Vagina (tissue), 2 donors: ENCODE measurements at regions not wholly inside any gene's neighbourhood (a gene's known extent, or its start where the extent isn't known, plus 50 kb on each side); places are given as distances from the start of the nearest gene placed in this dataset.

Experiments used
- DNase-seq, 2 donors: peaks; one replicate each; pipeline ENCODE4 v3.0.0-alpha.2; 2017; ENCODE audit errors: extremely low spot score in 2 of 2
- H3K27ac ChIP-seq: fragments of 200-600 bp; sonication (generic); one replicate; pipeline ENCODE4 v1.5.1; 2019
- H3K27me3 ChIP-seq: fragments of 200-600 bp; sonication (generic); one replicate; pipeline ENCODE4 v1.5.1; 2019
- H3K36me3 ChIP-seq, 2 donors: fragments of 200-600 bp; sonication (generic); one replicate each; pipeline ENCODE4 v1.5.1; 2017 to 2019
- H3K4me1 ChIP-seq: fragments of 200-600 bp; sonication (generic); one replicate; pipeline ENCODE4 v1.5.1; 2019
- H3K4me3 ChIP-seq, 2 donors: fragments of 200-600 bp; sonication (generic); 1 replicate in 1 of 2; 2 replicates in 1 of 2; pipeline ENCODE4 v1.5.1; 2016 to 2019
- H3K9me3 ChIP-seq: fragments of 200-600 bp; sonication (generic); one replicate; pipeline ENCODE4 v1.5.1; 2019
- POLR2A ChIP-seq, 2 donors: fragments of 450-650 bp; IDR thresholded peaks; one replicate each; pipeline ENCODE4 v1.6.1; 2017; ENCODE audit warnings: antibody characterized with exemption in 2 of 2, mild to moderate bottlenecking in 2 of 2, moderate library complexity in 2 of 2
- POLR2AphosphoS5 ChIP-seq, 2 donors: sonication (generic); formaldehyde crosslinking; IDR thresholded peaks; one replicate each; pipeline ENCODE4 v1.9.0; 2017; ENCODE audit warnings: antibody characterized with exemption in 2 of 2, mild to moderate bottlenecking in 2 of 2, low read depth in 1 of 2; ENCODE audit not compliant: insufficient read depth in 1 of 2
- intact Hi-C: fragments of 100-400 bp; cut with DNase I; formaldehyde crosslinking; loops from one replicate; pipeline ENCODE4 v1.15.1; 2023
- TF ChIP-seq, protein P1 (sequence below), 3 experiments: fragments of 450-650 bp in 2 of 3; fragments of 200-600 bp in 1 of 3; sonication (generic) in 1 of 3; IDR thresholded peaks; one replicate each; pipeline ENCODE4 v1.5.1; 2017 to 2019; ENCODE audit warnings: antibody characterized with exemption in 3 of 3, mild to moderate bottlenecking in 2 of 3, moderate library complexity in 2 of 3

DNA sequence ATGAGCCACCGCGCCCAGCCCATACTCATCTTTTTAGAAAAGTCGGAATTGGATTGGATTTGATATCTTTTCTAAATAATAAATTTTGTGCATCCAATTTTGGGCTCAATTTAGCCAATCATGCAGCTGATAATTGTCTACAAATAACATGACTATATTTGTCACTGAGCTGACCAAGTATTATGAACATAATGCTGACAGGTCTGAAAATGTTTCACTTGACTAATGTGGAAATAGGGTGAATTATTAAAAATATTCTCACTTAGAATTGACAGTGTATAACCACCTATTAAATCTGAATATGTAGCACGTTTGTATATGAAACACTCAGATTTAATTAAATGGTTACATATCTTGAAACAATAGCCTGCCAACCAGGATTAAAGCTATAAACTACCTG is 657.2 kb upstream of the FSHR start:
- TF ChIP-seq POLR2A (IDR thresholded peaks at IDR 0.05) (no peak), POLR2AphosphoS5 (IDR thresholded peaks at IDR 0.05; ENCODE audit: insufficient read depth in 1 of 2, low read depth in 1 of 2) (no peak)
- TF ChIP-seq, protein P1, sequence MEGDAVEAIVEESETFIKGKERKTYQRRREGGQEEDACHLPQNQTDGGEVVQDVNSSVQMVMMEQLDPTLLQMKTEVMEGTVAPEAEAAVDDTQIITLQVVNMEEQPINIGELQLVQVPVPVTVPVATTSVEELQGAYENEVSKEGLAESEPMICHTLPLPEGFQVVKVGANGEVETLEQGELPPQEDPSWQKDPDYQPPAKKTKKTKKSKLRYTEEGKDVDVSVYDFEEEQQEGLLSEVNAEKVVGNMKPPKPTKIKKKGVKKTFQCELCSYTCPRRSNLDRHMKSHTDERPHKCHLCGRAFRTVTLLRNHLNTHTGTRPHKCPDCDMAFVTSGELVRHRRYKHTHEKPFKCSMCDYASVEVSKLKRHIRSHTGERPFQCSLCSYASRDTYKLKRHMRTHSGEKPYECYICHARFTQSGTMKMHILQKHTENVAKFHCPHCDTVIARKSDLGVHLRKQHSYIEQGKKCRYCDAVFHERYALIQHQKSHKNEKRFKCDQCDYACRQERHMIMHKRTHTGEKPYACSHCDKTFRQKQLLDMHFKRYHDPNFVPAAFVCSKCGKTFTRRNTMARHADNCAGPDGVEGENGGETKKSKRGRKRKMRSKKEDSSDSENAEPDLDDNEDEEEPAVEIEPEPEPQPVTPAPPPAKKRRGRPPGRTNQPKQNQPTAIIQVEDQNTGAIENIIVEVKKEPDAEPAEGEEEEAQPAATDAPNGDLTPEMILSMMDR (IDR thresholded peaks at IDR 0.05), result no peak
- intact Hi-C loops, result no loop called here
- Histone ChIP-seq H3K4me1 (no peaks in the 10 kb centered on the region), H3K27me3 (no peaks in the 10 kb centered on the region), H3K9me3 (no peaks in the 10 kb centered on the region), H3K27ac (no peak overlapping the region), H3K4me3 (no peak overlapping the region), H3K36me3 (no peaks in the 10 kb centered on the region)
- DNase-seq, result no peak

DNA sequence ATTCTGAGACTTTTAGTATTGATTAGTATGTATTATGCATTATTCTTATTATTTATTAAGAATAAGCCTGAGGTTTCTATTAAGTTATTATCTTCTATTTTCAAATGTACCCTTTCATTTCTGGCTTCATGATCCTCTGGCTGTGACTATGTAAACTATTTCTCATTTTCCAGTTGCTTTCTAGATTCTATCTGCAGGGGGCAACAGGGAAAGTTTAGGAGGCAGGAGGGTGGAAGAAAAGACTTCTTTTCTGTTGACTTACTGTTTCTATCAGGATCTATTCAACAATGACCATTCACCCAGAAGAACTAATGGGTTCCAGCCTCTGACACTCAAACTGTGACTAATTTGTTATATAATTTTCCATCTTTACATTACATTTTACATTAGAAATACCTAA is 653.4 kb upstream of the FSHR start:
- intact Hi-C loops, result no loop called here
- Histone ChIP-seq H3K4me3 (no peak overlapping the region), H3K36me3 (no peaks in the 10 kb centered on the region), H3K9me3 (no peaks in the 10 kb centered on the region), H3K27ac (no peak overlapping the region), H3K27me3 (no peaks in the 10 kb centered on the region), H3K4me1 (no peaks in the 10 kb centered on the region)
- TF ChIP-seq POLR2A (IDR thresholded peaks at IDR 0.05) (no peak), POLR2AphosphoS5 (IDR thresholded peaks at IDR 0.05; ENCODE audit: insufficient read depth in 1 of 2, low read depth in 1 of 2) (no peak)
- TF ChIP-seq, protein P1 (IDR thresholded peaks at IDR 0.05), result no peak
- DNase-seq, result no peak

GRCh38 chr2:49804111-49804510 is 649.8 kb upstream of the FSHR start:
- DNase-seq, result no peak
- Histone ChIP-seq H3K27me3 (no peaks in the 10 kb centered on the region), H3K9me3 (no peaks in the 10 kb centered on the region), H3K4me3 (no peak overlapping the region), H3K4me1 (no peaks in the 10 kb centered on the region), H3K27ac (no peak overlapping the region), H3K36me3 (no peaks in the 10 kb centered on the region)
- TF ChIP-seq, protein P1 (IDR thresholded peaks at IDR 0.05), result no peak
- TF ChIP-seq POLR2A (IDR thresholded peaks at IDR 0.05) (no peak), POLR2AphosphoS5 (IDR thresholded peaks at IDR 0.05; ENCODE audit: insufficient read depth in 1 of 2, low read depth in 1 of 2) (no peak)
- intact Hi-C loops, result no loop called here

GRCh38 chr2:49801898-49802450 is 647.7 kb upstream of the FSHR start:
- Histone ChIP-seq H3K9me3 (no peaks in the 10 kb centered on the region), H3K4me1 (no peaks in the 10 kb centered on the region), H3K4me3 (no peak overlapping the region), H3K27ac (no peak overlapping the region), H3K36me3 (no peaks in the 10 kb centered on the region), H3K27me3 (no peaks in the 10 kb centered on the region)
- no peak for DNase-seq
- TF ChIP-seq POLR2A (IDR thresholded peaks at IDR 0.05), result no peak
- TF ChIP-seq POLR2AphosphoS5 (IDR thresholded peaks at IDR 0.05; ENCODE audit: insufficient read depth in 1 of 2, low read depth in 1 of 2), result no peak
- TF ChIP-seq, protein P1 (IDR thresholded peaks at IDR 0.05), result no peak
- intact Hi-C loops, result no loop called here

DNA sequence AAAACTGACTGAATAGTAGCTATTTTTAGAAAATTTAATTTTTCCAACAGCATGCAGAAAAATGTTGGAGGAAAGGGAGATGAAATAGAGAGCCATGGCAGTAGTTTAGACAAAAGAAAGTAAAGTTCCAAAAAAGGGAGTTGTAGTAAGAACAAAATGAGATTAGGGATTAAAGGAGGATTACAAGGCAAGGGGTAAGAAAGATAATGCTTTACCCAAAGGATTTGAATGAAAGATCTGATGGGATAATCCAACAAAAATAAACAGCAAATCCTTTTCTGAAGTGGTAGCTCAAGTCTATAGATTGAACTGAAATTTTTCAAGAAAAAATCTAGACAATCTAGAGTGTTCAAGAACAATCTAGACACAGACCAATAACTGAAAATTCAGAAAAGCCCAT is 644.3 kb upstream of the FSHR start:
- DNase-seq, result no peak
- intact Hi-C loops, result no loop called here

More for the DNA sequence above, 644.3 kb upstream of the FSHR start:
- H3K4me3 ChIP-seq, result no peak overlapping the region
- H3K9me3 ChIP-seq, result no peaks in the 10 kb centered on the region
- H3K27ac ChIP-seq, result no peak overlapping the region
- no peaks in the 10 kb centered on the region for H3K4me1 ChIP-seq
- H3K27me3 ChIP-seq, result no peaks in the 10 kb centered on the region
- H3K36me3 ChIP-seq, result no peaks in the 10 kb centered on the region
- TF ChIP-seq, protein P1 (IDR thresholded peaks at IDR 0.05), result no peak
- no peak for TF ChIP-seq POLR2A (IDR thresholded peaks at IDR 0.05)
- no peak for TF ChIP-seq POLR2AphosphoS5 (IDR thresholded peaks at IDR 0.05; ENCODE audit: insufficient read depth in 1 of 2, low read depth in 1 of 2)
